Fibroblast of skin of abdomen (primary cell): ENCODE measurements at regions not wholly inside any gene's neighbourhood (a gene's known extent, or its start where the extent isn't known, plus 50 kb on each side); places are given as distances from the start of the nearest gene placed in this dataset.
"Not testable (repeated sequence)": the region's sequence is repeated elsewhere in the genome, so short reads cannot be mapped to it uniquely, and the experiment has no call there.

ENCODE experiments used
- DNase-seq: peaks from one replicate; pipeline ENCODE4 v3.0.0-alpha.2; 2013

GRCh38 chr10:124242365-124242764 is 149.0 kb upstream of the CHST15 start:
- DNase-seq = no peak

DNA sequence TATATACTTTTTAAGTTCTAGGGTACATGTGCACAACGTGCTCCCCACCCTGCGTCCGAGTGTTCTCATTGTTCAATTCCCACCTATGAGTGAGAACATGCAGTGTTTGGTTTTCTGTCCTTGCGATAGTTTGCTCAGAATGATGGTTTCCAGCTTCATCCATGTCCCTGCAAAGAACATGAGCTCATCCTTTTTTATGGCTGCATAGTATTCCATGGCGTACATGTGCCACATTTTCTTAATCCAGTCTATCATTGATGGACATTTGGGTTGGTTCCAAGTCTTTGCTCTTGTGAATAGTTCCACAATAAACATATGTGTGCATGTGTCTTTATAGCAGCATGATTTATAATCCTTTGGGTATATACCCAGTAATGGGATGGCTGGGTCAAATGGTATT is 148.1 kb upstream of the CHST15 start:
- DNase-seq = not testable (repeated sequence)

DNA sequence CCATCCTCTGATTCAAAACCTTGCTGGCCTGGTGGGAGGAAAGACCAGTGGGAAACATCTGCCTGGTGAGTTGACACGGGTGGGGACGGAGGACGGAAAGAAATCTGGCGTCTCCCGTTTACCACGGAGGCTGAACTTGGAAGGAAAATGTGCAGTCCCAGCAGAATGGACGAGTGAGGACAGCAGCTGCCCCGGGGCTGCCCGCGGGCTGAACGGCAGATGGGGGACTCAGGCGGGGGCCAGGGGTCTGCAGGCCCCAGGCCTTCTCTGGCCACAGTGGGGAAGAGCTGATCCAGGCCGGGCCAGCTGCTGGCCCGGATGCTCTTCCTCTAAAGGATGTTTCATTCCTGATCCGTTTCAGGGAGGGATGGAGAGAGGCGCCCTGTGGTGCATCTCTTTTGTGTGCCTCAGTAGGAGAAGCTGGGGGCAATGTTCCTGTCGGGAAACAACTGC is 147.5 kb upstream of the CHST15 start:
- DNase-seq = no peak

GRCh38 chr10:124239696-124240095 is 146.3 kb upstream of the CHST15 start:
- no peak for DNase-seq

GRCh38 chr10:124239134-124239533 is 145.7 kb upstream of the CHST15 start:
- no peak for DNase-seq

- DNase-seq = no peak
Measured at GRCh38 chr10:124238367-124238766, 145.0 kb upstream of the CHST15 start.

DNA sequence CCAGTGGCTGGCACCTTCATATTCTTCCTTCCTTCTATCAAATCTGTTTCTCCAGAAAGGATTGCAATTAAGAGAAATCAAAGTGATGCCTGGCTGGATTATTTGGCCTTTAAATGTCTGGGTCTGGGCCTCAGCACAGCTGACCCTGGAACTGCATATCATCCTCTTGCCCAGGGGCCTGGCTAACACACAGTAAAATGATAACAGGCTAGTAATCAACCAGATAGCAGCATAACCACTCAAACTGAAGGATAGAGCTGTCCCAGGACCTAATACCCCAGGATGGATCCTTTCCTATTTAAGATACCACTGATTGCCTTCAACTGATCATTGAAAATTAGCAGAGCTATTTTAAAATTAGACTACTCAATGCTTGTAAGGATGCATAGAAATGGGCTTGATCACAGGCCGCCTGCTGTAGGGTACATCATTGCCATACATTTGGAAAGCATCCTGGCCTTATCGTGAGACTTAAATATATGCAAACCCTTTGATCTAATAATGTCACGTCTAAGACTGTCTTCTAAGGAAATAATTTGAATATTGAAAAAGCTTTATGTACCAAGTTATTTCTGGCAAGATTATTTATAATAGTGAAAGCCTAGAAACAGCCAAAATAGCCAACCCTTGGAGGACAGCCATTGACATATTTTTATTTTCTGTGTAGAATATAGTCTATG is 144.0 kb upstream of the CHST15 start:
- no peak for DNase-seq

- DNase-seq = no peak
Measured at GRCh38 chr10:124236816-124237215, 143.4 kb upstream of the CHST15 start.

- DNase-seq = no peak
Measured at GRCh38 chr10:124236136-124236535, 142.7 kb upstream of the CHST15 start.

DNA sequence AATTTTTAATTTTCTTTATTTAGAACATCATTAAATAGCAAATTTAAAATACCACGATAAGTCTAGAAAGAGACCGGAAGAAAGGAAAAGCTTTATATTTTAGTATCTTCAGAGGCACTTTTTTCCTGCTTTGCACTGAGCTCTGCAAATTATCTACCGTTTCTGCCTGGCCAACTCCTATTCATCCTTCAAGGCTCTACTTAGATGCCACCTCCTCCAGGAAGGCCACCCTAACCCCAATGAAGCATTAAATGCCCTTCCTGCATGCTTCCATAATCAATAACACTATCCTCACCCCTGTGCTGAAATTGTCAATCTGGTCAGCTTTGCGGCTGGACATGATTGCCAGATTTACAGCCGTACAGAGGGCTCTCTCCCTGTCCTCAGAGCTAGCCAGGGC is 141.8 kb upstream of the CHST15 start:
- DNase-seq = no peak

GRCh38 chr10:124233546-124234138 is 140.2 kb upstream of the CHST15 start:
- DNase-seq = no peak

GRCh38 chr10:124232686-124233545 is 139.5 kb upstream of the CHST15 start:
- DNase-seq = no peak

- no peak for DNase-seq
Measured at GRCh38 chr10:124231168-124232155, 138.1 kb upstream of the CHST15 start.

- no peak for DNase-seq
Measured at GRCh38 chr10:124230635-124231167, 137.3 kb upstream of the CHST15 start.

DNA sequence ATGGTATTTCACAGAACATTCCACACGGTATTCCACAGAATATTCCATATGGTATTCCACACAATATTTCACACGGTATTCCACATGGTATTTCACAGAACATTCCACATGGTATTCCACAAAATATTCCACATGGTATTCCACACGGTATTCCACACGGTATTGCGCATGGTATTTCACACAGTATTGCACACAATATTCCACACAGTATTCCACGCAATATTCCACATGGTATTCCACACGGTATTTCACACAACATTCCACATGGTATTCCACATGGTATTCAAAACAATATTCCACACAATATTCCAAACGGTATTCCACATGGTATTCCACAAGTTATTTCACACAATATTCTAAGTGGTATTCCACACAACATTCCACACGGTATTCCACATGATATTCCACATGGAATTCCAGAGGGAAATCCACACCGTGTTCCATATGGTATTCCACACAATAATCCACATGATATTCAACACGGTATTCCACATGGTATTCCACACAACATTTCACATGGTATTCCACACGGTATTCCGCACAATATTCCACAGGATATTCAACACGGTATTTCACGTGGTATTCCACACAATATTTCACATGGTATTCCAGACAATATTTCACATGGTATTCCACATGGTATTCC is 136.7 kb upstream of the CHST15 start:
- no peak for DNase-seq

DNA sequence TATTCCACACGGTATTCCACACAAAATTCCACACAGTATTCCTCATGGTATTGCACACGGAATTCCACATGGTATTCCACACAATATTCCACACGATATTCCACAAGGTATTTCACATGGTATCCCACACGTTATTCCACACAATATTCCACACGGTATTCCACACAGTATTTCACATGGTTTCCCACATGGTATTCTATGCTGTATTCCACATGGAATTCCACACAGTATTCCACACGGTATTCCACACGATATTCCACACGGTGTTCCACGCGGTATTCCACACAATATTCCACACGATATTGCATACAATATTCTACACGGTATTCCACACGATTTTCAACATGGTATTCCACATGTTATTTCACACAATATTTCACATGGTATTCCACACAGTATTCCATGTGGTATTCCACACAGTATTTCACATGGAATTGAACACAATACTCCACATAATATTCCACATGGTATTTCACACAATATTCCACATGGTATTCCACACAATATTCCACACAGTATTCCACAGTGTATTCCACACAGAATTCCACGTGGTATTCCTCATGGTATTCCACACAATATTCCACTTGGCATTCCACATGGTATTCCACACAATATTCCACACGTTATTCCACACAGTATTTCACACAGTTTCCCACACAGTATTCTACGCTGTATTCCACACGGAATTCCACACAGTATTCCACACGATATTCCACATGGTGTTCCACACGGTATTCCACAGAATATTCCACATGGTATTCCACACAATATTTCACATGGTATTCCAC is 136.0 kb upstream of the CHST15 start:
- no peak for DNase-seq

DNA sequence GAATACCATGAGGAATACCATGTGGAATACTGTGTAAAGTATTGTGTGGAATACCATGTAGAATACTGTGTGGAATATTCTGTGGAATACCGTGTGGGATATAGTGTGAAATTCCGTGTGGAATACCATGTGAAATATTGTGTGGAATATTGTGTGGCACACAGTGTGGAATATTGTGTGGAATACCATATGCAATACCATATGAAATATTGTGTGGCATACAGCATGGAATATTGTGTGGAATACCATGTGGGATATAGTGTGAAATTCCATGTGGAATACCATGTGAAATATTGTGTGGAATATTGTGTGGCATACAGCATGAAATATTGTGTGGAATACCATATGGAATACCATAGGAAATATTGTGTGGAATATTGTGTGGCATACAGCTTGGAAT is 135.1 kb upstream of the CHST15 start:
- no peak for DNase-seq

DNA sequence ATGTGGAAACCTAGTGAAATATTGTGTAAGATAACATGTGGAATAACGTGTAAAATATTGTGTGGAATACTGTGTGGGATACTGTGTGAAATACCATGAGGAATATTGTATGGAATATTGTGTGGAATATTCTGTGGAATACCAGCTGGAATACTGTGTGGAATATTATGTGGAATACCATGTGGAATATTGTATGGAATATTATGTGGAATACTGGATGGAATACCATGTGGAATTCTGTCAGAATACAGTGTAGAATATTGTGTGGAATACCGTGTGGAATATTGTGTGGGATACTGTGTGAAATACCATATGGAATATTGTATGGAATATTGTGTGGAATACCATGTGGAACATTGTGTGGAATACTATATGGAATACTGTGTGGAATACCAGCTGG is 134.6 kb upstream of the CHST15 start:
- DNase-seq = no peak

GRCh38 chr10:124227055-124227975 is 133.9 kb upstream of the CHST15 start:
- DNase-seq = no peak
